ENCODE measurements at regions not wholly inside any gene's neighbourhood (a gene's known extent, or its start where the extent isn't known, plus 50 kb on each side); places are given as distances from the start of the nearest gene placed in this dataset.
"Not testable (repeated sequence)": the region's sequence is repeated elsewhere in the genome, so short reads cannot be mapped to it uniquely, and the experiment has no call there.

GRCh38 chr17:5753421-5753820 is 169.1 kb upstream of the NLRP1 start:
- no peak for DNase-seq

- no peak for DNase-seq
Observed at GRCh38 chr17:5757314-5757907, 173.1 kb upstream of the NLRP1 start.

- DNase-seq, result no peak
Observed at GRCh38 chr17:5758651-5759050, 174.3 kb upstream of the NLRP1 start.

GRCh38 chr17:5759501-5759925 is 175.2 kb upstream of the NLRP1 start:
- no peak for DNase-seq

- DNase-seq, result no peak
Observed at GRCh38 chr17:5762191-5762590, 177.9 kb upstream of the NLRP1 start.

GRCh38 chr17:5763595-5764306 is 179.4 kb upstream of the NLRP1 start:
- DNase-seq, result no peak

GRCh38 chr17:5769593-5770354 is 185.5 kb upstream of the NLRP1 start:
- peak; percentile 90 for DNase-seq

- no peak for DNase-seq
Observed at GRCh38 chr17:5770441-5771270, 186.3 kb upstream of the NLRP1 start.

GRCh38 chr17:5771271-5771577 is 186.9 kb upstream of the NLRP1 start:
- DNase-seq, result not testable (repeated sequence)

- not testable (repeated sequence) for DNase-seq
Observed at GRCh38 chr17:5772017-5772416, 187.7 kb upstream of the NLRP1 start.

GRCh38 chr17:5772720-5773119 is 188.4 kb upstream of the NLRP1 start:
- DNase-seq, result no peak

- DNase-seq, result no peak
Observed at GRCh38 chr17:5773816-5774360, 189.6 kb upstream of the NLRP1 start.

GRCh38 chr17:5775098-5775497 is 190.8 kb upstream of the NLRP1 start:
- no peak for DNase-seq

- no peak for DNase-seq
Observed at GRCh38 chr17:5780476-5780875, 196.2 kb upstream of the NLRP1 start.

- DNase-seq, result no peak
Observed at GRCh38 chr17:5781236-5781927, 197.1 kb upstream of the NLRP1 start.

- no peak for DNase-seq
Observed at GRCh38 chr17:5783269-5783668, 199.0 kb upstream of the NLRP1 start.

- no peak for DNase-seq
Observed at GRCh38 chr17:5783851-5784250, 199.5 kb upstream of the NLRP1 start.

- no peak for DNase-seq
Observed at GRCh38 chr17:5784791-5785190, 200.5 kb upstream of the NLRP1 start.

- DNase-seq, result no peak
Observed at GRCh38 chr17:5785338-5785737, 201.0 kb upstream of the NLRP1 start.

GRCh38 chr17:5785867-5786509 is 201.7 kb upstream of the NLRP1 start:
- DNase-seq, result no peak

- no peak for DNase-seq
Observed at GRCh38 chr17:5786510-5786875, 202.2 kb upstream of the NLRP1 start.

All from NCI-H1105 (cell line).